HG03354 (cell line): ENCODE measurements at regions not wholly inside any gene's neighbourhood (a gene's known extent, or its start where the extent isn't known, plus 50 kb on each side); places are given as distances from the start of the nearest gene placed in this dataset.

Source experiments
- ATAC-seq: cut with Tn5 transposase; IDR thresholded peaks from one replicate; pipeline ENCODE4 v1.9.1; 2021; ENCODE audit warnings: mild to moderate bottlenecking; ENCODE audit not compliant: unreplicated experiment, poor library complexity, severe bottlenecking

- no peak for ATAC-seq
Observed at GRCh38 chr16:5496013-5496412, 398.4 kb upstream of the EEF2KMT start.

- ATAC-seq = no peak
Observed at GRCh38 chr16:5490499-5490898, 392.9 kb upstream of the EEF2KMT start.

GRCh38 chr16:5488581-5488980, 391.0 kb upstream of the EEF2KMT start:
- no peak for ATAC-seq

DNA sequence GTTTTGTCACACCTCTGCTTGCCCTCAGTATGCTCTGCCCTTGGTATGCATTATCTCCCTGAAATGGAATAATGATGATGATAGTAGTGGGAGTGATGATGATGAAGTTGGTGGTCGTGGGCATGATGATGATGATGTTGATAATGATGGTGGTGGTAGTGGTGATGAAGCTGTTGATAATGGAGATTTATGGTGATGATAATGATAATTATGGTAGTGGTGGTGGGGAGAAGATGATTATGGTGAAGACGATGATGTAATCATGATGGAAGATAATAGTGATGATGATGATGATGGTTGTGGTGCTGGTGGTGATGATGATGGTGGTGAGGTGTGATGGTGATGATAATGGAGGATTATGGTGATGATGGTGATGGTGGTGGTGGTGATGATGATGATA, 390.1 kb upstream of the EEF2KMT start:
- no peak for ATAC-seq

- no peak for ATAC-seq
Observed at GRCh38 chr16:5482256-5482655, 384.7 kb upstream of the EEF2KMT start.

- no peak for ATAC-seq
Observed at GRCh38 chr16:5480431-5481195, 383.0 kb upstream of the EEF2KMT start.

DNA sequence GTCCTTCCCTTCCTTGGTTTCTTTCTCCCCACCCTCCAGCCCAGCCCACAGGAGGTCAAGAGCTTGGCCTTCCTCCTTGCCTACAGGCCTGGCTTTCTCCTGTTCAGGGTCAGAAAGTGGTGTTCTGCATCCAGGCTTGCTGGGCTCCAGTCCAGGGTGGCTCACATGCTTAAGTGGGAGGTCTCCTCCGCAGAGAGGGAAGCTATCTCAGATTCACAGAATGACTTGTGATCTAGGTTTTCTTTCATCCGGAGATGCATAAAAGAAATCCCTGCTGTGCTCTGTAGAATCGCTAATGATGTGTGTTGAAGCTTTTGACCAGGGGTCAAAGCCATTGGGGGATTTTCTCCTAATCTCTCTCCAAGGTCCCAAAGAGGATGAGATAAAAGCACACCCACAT, 382.3 kb upstream of the EEF2KMT start:
- ATAC-seq = no peak

DNA sequence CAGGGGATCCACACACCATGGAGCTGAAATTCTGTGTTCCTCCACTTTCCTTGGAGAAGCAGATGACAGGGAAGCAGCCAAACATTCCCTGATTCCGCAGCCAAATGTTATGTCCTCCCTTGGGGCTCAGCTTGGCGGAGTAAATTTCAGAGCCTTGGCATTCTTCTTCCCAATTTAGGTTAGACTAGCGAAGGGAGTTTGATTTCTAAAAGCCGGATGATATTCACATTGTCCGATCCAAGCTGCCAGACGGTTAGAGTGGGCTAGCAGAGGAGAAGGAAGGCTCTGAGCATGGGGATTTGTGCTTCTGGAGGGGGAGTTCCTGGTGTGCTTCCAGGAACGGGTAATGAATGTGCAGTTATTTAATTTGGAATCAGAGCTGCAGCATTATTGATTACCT, 380.4 kb upstream of the EEF2KMT start:
- no peak for ATAC-seq

DNA sequence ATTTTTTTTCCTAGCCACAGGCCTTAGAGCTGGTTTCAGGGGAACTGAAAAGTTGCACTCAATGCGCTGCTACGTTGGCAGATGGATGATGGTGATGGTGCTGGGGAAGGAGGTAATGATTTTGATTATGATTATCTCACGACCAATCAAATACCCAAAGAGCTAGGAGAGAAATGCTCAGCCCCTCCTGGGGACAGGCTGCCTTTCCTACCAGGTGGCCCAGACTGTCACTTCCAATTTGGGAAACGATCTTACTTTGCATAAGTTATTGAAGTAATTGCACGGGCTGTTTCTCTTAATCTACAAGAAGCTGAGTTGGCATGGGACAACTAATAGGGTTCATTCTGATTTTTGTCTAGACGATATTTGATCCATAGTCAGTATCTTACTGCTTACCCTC, 379.7 kb upstream of the EEF2KMT start:
- no peak for ATAC-seq

GRCh38 chr16:5472552-5472951, 375.0 kb upstream of the EEF2KMT start:
- ATAC-seq = no peak

GRCh38 chr16:5468488-5468887, 370.9 kb upstream of the EEF2KMT start:
- no peak for ATAC-seq

DNA sequence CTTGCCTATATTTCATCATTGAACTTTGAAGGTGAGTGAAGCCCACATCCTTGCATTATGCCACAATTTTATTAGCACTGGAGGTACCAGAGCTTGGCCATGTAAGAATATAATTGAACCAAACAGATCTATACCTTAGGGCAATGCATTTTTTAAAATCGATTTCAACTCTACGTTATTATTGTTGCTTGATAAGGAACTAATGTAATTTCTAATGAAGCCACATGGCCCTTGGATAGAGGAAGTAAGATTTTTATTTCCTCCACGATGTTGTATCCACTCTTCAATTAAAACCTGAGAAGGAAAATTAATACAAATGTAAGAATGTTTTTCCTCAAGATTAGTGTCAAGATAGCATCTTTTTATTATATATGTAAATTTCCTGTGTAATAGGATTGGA, 370.0 kb upstream of the EEF2KMT start:
- ATAC-seq = no peak

DNA sequence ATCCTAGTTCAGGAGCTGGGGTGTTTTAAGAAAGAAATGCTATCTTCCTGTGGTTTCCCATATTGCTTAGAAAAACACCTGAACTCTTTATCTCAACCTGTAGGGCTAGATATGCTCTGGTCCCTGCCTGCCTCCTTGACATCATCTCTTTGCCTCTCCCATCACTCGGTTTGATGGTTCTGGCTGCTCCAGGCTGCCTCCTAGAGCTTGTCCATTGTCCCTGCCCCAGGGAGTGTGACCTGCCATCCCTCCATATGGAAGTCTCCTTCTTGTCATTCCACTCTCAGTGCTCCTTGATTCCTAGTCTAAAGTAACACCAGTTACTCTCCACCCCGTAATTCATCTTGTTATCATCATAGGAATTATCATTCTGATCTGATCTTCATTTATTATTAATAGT, 369.0 kb upstream of the EEF2KMT start:
- ATAC-seq = no peak

DNA sequence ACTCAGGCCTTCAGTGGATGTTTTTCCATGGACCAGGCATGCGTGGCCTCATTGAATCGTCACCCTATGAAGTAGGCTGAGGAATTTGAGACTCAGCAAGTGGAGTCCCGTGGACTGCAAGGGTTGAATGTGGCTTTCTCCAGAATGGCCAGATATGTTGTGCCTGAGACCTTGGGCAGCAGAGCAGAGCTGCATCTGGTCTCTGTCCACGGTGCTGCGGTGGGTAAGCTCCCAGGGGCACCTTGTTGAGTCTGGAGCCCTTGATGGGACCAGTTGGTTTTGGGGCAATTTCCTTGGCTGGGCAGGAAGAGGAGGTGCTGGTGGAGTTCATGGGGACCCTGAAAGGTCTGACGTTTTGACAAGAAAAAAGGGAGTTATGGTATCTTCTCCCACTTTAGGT, 368.1 kb upstream of the EEF2KMT start:
- ATAC-seq = no peak

DNA sequence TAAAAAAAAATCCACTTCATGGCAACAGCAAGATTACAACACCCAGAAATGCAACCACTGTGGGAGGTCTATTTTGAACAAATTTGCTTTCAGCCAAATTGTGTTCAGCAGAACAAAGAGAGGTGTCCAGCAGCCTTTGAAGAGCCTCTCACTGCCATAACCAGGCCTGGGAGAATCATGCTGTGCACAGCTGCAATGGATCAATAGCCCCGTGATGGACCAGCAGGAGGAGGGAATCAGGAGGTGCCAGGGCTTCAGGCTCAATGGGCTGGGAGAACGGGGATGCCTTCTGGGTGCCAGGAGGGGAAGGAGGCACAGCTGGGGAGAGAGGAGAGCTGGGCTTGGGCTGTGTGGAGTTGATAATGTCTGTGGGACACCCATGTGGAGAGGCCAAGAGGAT, 366.2 kb upstream of the EEF2KMT start:
- no peak for ATAC-seq

DNA sequence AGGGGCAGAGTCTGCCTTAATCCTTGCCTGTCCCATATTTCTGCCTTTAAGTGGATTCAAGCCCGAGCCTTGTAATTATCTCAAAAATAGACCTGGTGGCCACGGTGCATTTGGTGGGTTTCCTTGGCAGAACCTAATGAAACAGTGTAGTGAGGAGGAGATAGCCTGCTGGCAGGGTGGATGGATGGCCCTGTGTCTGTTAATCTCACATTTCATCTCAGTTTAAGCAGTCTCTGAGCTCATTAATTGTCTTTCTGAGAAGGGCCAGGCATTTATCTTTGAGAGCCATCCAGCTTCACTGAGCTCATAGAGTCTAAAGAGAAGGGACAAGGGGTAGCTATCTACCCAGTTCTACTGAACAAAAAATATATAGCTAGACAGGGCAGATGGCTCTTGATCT, 364.0 kb upstream of the EEF2KMT start:
- ATAC-seq = no peak

- no peak for ATAC-seq
Observed at GRCh38 chr16:5461141-5461540, 363.5 kb upstream of the EEF2KMT start.

DNA sequence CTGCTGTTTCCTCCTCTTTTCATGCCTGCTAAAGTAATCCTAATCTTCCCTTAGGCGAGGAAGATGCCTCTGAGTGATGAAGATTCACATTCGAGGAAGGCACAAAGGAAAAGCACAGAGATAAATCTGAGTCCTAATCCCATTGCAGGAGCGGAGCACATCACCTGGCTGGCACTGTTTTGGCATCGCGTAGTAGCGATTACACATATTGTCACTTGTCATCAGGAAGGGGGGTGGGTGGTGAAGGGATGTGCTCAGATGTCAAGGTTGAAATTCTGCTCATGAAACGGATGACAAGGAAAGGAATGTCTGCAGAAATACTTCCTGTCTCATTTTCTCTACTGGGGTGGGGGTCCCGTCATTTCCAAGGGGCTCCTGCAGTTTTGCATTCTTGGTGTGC, 363.1 kb upstream of the EEF2KMT start:
- no peak for ATAC-seq

GRCh38 chr16:5459863-5460262, 362.3 kb upstream of the EEF2KMT start:
- no peak for ATAC-seq

DNA sequence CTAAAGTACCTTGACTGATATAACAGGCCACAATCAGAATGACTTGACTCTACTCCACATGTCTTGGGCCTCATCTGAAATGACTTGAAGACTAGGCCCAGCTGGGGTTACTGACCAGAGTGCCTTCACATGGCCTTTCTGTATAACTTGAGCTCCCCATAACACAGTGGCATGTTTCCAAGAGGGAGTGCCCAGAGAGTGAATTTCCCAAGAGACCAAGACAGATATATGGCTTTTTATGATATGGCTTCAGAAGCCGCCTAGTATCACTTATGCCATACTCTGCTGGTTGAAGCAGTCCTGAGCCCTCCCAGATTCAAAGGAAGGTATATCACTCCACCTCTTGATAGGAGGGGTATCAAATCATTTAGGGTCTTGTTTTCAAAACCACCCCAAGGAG, 357.5 kb upstream of the EEF2KMT start:
- no peak for ATAC-seq

DNA sequence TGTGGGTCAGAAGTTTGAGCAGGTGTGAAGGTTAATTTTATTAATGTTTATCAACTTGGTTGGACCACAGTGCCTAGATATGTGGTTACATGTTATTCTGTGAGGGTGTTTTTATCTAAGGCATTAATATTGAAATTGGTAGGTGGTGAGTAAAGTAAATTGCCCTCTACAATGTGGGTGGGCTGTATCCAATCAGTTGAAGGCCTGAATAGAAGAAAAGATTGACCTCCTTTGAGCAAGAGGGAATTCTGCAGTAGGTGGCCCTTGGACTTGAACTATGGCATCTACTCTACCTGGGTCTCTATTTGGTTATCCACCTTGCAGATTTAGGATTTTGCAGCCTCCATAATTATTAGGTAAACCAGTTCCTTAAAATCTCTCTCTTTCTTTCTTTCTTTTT, 356.8 kb upstream of the EEF2KMT start:
- no peak for ATAC-seq

GRCh38 chr16:5451641-5452040, 354.0 kb upstream of the EEF2KMT start:
- no peak for ATAC-seq
